ENCODE measurements at regions not wholly inside any gene's neighbourhood (a gene's known extent, or its start where the extent isn't known, plus 50 kb on each side); places are given as distances from the start of the nearest gene placed in this dataset.

DNA sequence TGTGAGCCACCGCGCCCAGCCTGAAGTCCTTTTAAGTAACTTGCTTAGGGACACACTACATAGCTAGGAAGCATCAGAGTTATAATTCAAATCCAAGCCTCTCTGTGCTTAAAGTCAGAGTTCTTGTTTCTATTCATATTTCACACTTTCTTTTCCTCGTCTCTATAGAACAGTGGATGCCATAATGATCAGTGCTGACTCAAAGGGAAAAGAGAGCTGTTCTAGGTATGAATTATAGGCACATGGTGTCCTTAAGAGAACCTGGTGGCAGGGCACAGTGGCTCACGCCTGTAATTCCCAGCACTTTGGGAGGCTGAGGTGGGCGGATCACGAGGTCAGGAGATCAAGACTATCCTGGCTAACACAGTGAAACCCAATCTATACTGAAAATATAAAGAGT is 400.2 kb upstream of the DDI1 start:
- no TSS peak for BruUV-seq (replicated peaks)
- no peak for FAIRE-seq

More for the DNA sequence above, 400.2 kb upstream of the DDI1 start:
- Histone ChIP-seq H3K4me3 (replicated peaks in 1 of 3; ENCODE audit: insufficient read depth in 1 of 3, low read depth in 2 of 3, low read length in 3 of 3) (no peak overlapping the region), H3K4me2 (ENCODE audit: low read depth, low read length) (no peak overlapping the region), H3K27me3 (ENCODE audit: control insufficient read depth in 1 of 2, insufficient read depth in 2 of 2, low read length in 2 of 2) (no peaks in the 10 kb centered on the region), H3K9ac (ENCODE audit: insufficient read depth, low read depth, low read length) (no peak overlapping the region), H3K36me3 (replicated peaks in 1 of 2; ENCODE audit: control insufficient read depth in 1 of 2, insufficient read depth in 2 of 2, low read length in 2 of 2) (no peaks in the 10 kb centered on the region), H3K27ac (ENCODE audit: extremely low read length, insufficient read depth, low read length) (no peak overlapping the region), H3K4me1 (ENCODE audit: insufficient read depth, low read length) (no peaks in the 10 kb centered on the region), H3K9me3 (ENCODE audit: low read length) (no peaks in the 10 kb centered on the region), H4K20me1 (ENCODE audit: insufficient read depth, low read length) (no peaks in the 10 kb centered on the region), H3K79me2 (ENCODE audit: insufficient read depth, low read length) (no peaks in the 10 kb centered on the region), H2AFZ (ENCODE audit: low read length) (no peak overlapping the region)
- no peak for DNase-seq (ENCODE audit: low spot score)
- POLR2A ChIA-PET: no interaction called here
- no peak for TF ChIP-seq ZC3H13 (CRISPR knock-in tag; IDR thresholded peaks at IDR 0.05)
- TF ChIP-seq, protein P1, sequence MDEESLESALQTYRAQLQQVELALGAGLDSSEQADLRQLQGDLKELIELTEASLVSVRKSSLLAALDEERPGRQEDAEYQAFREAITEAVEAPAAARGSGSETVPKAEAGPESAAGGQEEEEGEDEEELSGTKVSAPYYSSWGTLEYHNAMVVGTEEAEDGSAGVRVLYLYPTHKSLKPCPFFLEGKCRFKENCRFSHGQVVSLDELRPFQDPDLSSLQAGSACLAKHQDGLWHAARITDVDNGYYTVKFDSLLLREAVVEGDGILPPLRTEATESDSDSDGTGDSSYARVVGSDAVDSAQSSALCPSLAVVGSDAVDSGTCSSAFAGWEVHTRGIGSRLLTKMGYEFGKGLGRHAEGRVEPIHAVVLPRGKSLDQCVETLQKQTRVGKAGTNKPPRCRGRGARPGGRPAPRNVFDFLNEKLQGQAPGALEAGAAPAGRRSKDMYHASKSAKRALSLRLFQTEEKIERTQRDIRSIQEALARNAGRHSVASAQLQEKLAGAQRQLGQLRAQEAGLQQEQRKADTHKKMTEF (CRISPR knock-in tag; IDR thresholded peaks at IDR 0.05): no peak
- no peak for TF ChIP-seq POLR2A (IDR thresholded peaks at IDR 0.05; ENCODE audit: insufficient read depth in 1 of 2, low read depth in 2 of 2, low read length in 2 of 2)
- no peak for TF ChIP-seq KDM4B (CRISPR knock-in tag; IDR thresholded peaks at IDR 0.05)
- TF ChIP-seq, protein P2, sequence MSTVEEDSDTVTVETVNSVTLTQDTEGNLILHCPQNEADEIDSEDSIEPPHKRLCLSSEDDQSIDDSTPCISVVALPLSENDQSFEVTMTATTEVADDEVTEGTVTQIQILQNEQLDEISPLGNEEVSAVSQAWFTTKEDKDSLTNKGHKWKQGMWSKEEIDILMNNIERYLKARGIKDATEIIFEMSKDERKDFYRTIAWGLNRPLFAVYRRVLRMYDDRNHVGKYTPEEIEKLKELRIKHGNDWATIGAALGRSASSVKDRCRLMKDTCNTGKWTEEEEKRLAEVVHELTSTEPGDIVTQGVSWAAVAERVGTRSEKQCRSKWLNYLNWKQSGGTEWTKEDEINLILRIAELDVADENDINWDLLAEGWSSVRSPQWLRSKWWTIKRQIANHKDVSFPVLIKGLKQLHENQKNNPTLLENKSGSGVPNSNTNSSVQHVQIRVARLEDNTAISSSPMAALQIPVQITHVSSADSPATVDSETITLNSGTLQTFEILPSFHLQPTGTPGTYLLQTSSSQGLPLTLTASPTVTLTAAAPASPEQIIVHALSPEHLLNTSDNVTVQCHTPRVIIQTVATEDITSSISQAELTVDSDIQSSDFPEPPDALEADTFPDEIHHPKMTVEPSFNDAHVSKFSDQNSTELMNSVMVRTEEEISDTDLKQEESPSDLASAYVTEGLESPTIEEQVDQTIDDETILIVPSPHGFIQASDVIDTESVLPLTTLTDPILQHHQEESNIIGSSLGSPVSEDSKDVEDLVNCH (CRISPR knock-in tag; IDR thresholded peaks at IDR 0.05): no peak
- TF ChIP-seq ZNF550 (CRISPR knock-in tag; IDR thresholded peaks at IDR 0.05; ENCODE audit: borderline replicate concordance): no peak
- TF ChIP-seq CCAR2 (optimal IDR thresholded peaks at IDR 0.05; ENCODE audit: low read depth, low read length): no peak
- TF ChIP-seq HOXA3 (CRISPR knock-in tag; IDR thresholded peaks at IDR 0.05): no peak
- no peak for TF ChIP-seq ZNF264 (CRISPR knock-in tag; IDR thresholded peaks at IDR 0.05)
- TF ChIP-seq ZNF614 (CRISPR knock-in tag; IDR thresholded peaks at IDR 0.05; ENCODE audit: borderline replicate concordance): no peak
- TF ChIP-seq, protein P3, sequence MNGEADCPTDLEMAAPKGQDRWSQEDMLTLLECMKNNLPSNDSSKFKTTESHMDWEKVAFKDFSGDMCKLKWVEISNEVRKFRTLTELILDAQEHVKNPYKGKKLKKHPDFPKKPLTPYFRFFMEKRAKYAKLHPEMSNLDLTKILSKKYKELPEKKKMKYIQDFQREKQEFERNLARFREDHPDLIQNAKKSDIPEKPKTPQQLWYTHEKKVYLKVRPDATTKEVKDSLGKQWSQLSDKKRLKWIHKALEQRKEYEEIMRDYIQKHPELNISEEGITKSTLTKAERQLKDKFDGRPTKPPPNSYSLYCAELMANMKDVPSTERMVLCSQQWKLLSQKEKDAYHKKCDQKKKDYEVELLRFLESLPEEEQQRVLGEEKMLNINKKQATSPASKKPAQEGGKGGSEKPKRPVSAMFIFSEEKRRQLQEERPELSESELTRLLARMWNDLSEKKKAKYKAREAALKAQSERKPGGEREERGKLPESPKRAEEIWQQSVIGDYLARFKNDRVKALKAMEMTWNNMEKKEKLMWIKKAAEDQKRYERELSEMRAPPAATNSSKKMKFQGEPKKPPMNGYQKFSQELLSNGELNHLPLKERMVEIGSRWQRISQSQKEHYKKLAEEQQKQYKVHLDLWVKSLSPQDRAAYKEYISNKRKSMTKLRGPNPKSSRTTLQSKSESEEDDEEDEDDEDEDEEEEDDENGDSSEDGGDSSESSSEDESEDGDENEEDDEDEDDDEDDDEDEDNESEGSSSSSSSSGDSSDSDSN (CRISPR knock-in tag; IDR thresholded peaks at IDR 0.05): no peak
- TF ChIP-seq ZNF543 (CRISPR knock-in tag; IDR thresholded peaks at IDR 0.05): no peak
- TF ChIP-seq, protein P4, sequence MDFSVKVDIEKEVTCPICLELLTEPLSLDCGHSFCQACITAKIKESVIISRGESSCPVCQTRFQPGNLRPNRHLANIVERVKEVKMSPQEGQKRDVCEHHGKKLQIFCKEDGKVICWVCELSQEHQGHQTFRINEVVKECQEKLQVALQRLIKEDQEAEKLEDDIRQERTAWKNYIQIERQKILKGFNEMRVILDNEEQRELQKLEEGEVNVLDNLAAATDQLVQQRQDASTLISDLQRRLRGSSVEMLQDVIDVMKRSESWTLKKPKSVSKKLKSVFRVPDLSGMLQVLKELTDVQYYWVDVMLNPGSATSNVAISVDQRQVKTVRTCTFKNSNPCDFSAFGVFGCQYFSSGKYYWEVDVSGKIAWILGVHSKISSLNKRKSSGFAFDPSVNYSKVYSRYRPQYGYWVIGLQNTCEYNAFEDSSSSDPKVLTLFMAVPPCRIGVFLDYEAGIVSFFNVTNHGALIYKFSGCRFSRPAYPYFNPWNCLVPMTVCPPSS (IDR thresholded peaks at IDR 0.05): no peak
- no peak for TF ChIP-seq MYNN (CRISPR knock-in tag; IDR thresholded peaks at IDR 0.05; ENCODE audit: low read depth)
- TF ChIP-seq DMAP1 (CRISPR knock-in tag; IDR thresholded peaks at IDR 0.05): no peak
- 35% methylated on average over 6 of the region's 6 CpGs for WGBS (ENCODE audit: low lambda C conversion rate)
- in situ Hi-C loops (cut with HindIII; ENCODE audit: extremely low pct_ligation_motif_present, low pct_unique_long_range_greater_than_20kb): no loop called here
- CTCF ChIA-PET (ENCODE audit: low intra/inter-chr PET ratio, low total read pairs): no interaction called here
- intact Hi-C loops (cut with micrococcal nuclease; ENCODE audit: unreplicated experiment): no loop called here
- ATAC-seq: no peak

Data from HepG2 (cell line).